Fibroblast of pulmonary artery (primary cell): ENCODE measurements at regions not wholly inside any gene's neighbourhood (a gene's known extent, or its start where the extent isn't known, plus 50 kb on each side); places are given as distances from the start of the nearest gene placed in this dataset.

Source experiments
- DNase-seq: peaks from one replicate; pipeline ENCODE4 v3.0.0-alpha.2; 2010; ENCODE audit warnings: low read depth
- H3K4me3 ChIP-seq: replicated peaks from 2 replicates; pipeline ENCODE4 v1.5.1; 2011; ENCODE audit warnings: low read depth, mild to moderate bottlenecking, control low read depth, low read length, moderate library complexity
- CTCF ChIP-seq: IDR thresholded peaks from 2 replicates; pipeline ENCODE4 v1.5.1; 2011; ENCODE audit warnings: mild to moderate bottlenecking, control low read depth, low read length, inconsistent platforms; ENCODE audit errors: missing control alignments

DNA sequence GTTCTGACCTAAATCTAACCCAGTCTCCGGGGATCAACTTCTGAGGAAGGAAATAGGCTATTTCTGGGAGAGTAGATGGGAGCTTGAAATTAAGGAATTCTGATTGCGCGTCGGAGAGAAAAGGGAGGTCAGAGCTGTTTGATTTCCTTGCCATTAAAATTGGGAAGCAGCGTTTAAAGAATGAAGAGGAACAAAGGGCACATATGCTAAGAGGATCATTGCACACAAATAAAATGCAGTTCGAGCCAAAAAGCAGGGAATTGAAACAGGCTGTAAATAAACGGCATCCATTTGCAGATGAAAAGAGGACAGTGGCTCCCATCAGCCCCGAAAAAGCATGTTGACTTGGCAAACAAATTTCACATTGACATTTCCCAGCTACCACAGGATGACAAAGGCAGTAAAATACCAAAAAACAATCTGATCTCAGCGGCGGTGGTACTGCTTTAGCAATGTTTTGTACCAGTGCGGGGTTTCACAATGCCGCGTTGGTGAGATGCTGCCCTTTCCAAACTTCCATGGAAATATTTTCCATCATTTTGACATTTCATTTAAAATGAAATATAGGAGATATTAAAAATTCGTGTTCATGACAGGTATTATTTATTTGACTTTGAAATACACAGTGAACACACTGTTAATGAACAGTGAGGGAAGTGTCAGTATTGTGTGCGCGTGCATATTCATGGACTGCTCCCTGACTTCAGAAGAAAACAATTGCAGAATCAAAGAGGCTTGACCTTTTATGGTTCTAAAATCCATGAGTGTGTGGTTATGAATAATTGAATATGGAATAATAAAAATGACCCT, 108.8 kb downstream of the SQOR start:
- no peak for TF ChIP-seq CTCF
- no peak for DNase-seq
- H3K4me3 ChIP-seq = no peak overlapping the region

GRCh38 chr15:45744236-45744589, 109.4 kb downstream of the SQOR start:
- H3K4me3 ChIP-seq = no peak overlapping the region
- DNase-seq = no peak
- TF ChIP-seq CTCF = no peak

- TF ChIP-seq CTCF = no peak
- no peak for DNase-seq
- no peak overlapping the region for H3K4me3 ChIP-seq
Measured at GRCh38 chr15:45747426-45747825, 112.6 kb downstream of the SQOR start.

DNA sequence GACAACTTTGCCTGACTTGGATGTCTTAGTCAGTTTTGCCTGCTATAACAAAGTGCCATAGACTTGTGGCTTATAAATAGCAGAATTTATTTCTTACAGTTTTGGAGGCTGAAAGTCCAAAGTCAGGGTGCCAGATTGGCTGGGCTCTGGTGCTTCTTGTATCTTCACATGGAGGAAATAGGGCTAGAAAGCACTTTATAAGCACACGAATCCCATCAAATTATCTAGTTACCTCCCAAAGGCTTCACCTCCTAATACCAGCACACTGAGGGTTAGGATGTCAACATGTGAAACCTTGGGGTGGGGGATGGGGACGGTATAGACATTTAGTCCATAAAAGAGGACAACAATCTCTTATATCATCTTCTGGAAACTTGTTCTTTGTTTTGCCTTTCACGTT, 116.8 kb downstream of the SQOR start:
- no peak for DNase-seq
- no peak overlapping the region for H3K4me3 ChIP-seq
- TF ChIP-seq CTCF = no peak

DNA sequence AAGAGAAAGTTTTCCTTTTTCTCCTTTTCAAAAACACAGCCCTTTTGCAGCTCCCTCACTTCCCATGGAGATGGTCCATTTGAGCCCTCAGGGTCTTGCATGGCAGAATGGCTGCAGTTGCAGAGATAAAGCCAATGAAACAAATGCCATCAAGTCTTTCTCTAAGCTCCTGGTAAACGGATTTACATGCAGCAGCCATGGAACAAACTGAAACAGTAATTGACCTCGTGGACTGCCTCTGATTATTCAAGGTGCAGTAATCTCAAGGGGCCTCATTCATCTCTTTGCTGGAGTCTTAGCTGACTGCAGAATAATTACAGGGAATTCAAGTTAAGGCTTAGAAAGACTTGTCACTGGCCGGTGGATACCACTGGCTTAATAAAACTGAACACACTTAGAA, 125.1 kb downstream of the SQOR start:
- DNase-seq = no peak
- no peak for TF ChIP-seq CTCF

DNA sequence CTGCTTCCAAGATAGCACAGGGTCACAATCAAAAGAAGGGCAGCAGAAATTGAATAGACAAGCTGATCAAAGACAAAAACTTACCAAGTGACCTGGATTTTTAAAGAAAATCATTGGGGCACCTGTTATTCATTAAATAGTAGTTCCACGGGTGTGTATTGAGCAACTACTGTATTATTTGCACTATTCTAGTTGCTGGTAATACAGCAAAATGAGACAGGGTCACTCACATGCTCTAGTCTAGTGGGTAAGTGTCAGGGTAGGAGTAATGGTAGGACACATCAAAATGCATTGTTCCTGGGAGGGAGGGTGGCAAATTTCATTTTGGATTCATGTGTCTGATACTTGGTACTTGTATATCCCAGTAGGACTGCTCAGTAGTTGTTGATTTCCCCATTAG, 127.9 kb downstream of the SQOR start:
- TF ChIP-seq CTCF = no peak
- DNase-seq = no peak
- H3K4me3 ChIP-seq = no peak overlapping the region

More for the DNA sequence above, 125.1 kb downstream of the SQOR start:
- H3K4me3 ChIP-seq = no peak overlapping the region

DNA sequence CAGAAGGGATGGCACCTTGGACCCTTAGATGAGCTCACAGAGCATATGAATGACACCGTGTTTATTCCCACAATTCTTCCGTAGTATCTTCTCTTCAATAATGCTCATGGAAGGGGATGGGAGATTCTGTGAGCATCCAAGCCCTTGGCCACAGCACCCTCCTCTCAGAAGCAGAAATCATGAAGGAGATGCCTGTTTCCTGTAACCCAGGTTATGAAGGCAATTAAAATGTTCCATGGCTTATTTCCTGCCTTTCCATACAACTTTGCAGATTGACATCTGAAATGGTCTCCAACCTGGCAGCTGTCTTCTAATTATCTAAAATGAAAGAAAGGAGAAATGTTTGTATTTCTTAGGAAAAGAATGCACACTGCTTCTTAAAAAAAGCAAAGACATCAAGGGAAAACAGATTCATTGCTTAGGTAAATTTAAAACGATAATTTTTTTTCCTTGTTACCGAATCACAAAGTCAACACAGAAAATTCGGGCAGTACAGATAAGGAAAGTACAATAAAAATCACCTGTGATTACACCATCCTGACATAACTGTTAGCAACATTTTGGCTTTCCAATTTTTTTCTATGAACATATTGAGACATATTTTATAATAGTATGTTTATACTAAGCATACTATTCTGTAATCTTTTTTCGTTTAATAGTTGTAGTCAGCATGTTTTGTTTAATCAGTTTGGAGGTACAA, 128.5 kb downstream of the SQOR start:
- no peak overlapping the region for H3K4me3 ChIP-seq
- no peak for TF ChIP-seq CTCF
- DNase-seq = no peak
